Adrenal gland (tissue), 5 donors: ENCODE measurements at regions not wholly inside any gene's neighbourhood (a gene's known extent, or its start where the extent isn't known, plus 50 kb on each side); places are given as distances from the start of the nearest gene placed in this dataset.
"Not testable (repeated sequence)": the region's sequence is repeated elsewhere in the genome, so short reads cannot be mapped to it uniquely, and the experiment has no call there.

Source experiments
- CTCF ChIP-seq, 6 experiments: fragments of 450-650 bp in 4 of 6; fragments of 200-600 bp in 2 of 6; sonication (generic) in 1 of 6; IDR thresholded peaks; 1 replicate in 5 of 6; 2 replicates in 1 of 6; pipeline versions ENCODE4 v1.5.1 to v1.8.0; 2016 to 2021; ENCODE audit warnings: antibody characterized with exemption in 6 of 6, mild to moderate bottlenecking in 2 of 6, moderate library complexity in 1 of 6
- POLR2A ChIP-seq, 2 donors: fragments of 450-650 bp; IDR thresholded peaks; one replicate each; pipeline ENCODE4 v1.6.1; 2017; ENCODE audit warnings: antibody characterized with exemption in 2 of 2, mild to moderate bottlenecking in 2 of 2, moderate library complexity in 1 of 2
- donor health status: DM: no; HTN: no; CAD: no.

- TF ChIP-seq POLR2A, CTCF (IDR thresholded peaks at IDR 0.05): not testable (repeated sequence)
These were observed 344.8 kb downstream of the BCL2L11 start for GRCh38 chr2:111465521-111465920.
